ENCODE measurements at regions not wholly inside any gene's neighbourhood (a gene's known extent, or its start where the extent isn't known, plus 50 kb on each side); places are given as distances from the start of the nearest gene placed in this dataset.
"Not testable (repeated sequence)": the region's sequence is repeated elsewhere in the genome, so short reads cannot be mapped to it uniquely, and the experiment has no call there.

DNA sequence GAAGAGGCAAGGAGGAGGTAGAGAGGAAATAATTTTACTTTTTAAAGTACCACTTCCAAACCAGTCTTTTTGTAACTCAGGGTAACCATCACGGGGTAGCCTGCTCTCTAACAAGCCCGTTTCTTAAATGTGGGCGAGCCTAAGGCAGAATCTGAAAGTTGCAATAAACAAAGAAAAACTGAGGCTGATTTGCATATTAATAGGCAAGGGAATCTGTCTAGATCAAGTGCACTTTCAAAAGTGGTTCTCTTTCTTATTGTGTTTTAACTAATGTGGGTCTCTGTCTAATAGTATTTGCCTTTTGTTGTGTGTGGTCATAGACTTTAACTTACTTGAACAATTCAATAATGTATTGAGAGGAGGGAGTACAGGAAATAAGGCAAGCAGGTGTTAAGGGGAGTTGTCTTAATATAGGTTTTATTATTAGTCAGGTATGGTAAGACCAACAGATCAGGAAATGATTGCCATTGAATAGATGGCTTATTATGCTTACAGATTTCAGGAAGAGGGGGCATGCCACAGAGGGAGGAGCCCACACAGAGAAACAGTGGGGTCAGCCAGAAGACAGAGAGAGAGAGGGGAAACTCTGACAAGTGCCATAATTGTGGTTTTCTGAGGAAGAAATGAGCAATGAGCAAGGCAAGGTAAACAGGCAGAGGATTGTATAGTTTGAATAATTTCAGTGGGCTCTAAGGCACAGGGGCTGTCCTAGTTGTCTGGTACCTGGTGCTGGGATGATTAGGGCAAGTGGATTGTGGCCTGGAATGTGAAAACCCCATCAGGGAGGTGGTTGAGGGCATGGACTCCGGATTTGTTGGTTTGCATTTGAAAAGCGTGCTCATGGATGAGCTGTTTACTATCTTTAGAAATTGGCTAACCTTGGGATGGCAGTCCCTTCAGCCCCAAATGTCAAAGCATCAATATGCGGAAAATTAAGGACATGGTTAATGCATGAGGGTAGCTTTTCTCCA lies 237.2 kb downstream of the TOX3 start:
- DNase-seq (ENCODE audit: low read depth in 2 of 3, low spot score in 2 of 3): no peak

- DNase-seq (ENCODE audit: low read depth in 2 of 3, low spot score in 2 of 3): no peak
Measured at GRCh38 chr16:52308051-52308450, 238.9 kb downstream of the TOX3 start.

DNA sequence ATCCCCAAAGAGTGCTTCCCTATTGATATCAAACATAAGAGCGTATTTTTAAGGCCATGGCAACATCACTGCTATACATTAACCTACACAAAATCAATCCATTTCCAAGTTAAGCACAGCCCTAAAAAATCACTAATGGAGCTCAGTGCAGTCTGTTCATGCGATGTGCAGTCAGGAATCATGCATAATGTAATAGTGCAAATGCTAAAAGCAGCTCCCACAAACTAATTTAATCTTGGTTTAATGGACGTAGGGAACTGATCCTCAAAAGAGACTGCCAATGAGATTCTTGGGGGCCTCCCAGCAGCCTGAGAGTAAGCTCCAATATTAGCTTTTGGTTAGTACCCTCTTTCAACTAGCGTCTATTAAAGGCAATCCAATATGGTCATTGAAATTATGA lies 245.9 kb downstream of the TOX3 start:
- no peak for DNase-seq (ENCODE audit: low read depth in 2 of 3, low spot score in 2 of 3)

GRCh38 chr16:52298769-52299168 lies 248.2 kb downstream of the TOX3 start:
- no peak for DNase-seq (ENCODE audit: low read depth in 2 of 3, low spot score in 2 of 3)

DNA sequence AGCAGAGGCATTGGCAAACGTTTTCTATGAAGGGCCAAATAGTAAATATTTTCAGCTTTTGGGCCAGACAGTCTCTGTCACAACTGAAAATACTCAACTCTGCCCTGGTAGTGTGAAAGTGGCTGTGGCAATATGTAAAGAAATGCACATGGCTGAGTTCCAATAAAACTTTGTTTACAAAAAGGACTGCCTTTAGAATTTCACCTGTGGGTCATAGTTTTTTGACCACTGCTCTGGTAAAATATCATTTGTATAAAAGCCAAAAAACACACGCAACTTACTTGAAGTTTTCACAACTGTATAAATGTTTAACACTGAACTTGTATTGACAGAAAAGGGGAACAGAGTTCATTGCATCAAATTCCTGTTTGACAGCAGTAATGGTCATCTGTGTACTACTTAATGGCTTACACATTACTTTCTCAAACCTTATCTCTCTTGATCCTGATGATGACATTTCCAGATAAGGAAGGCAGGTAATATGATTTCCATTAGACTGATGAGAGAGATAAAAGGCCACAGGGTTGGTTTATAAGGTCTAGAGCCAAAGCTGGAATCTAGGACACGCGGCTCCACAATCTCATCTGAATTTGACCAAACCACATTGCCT lies 250.1 kb downstream of the TOX3 start:
- not testable (repeated sequence) for DNase-seq (ENCODE audit: low read depth in 2 of 3, low spot score in 2 of 3)

DNA sequence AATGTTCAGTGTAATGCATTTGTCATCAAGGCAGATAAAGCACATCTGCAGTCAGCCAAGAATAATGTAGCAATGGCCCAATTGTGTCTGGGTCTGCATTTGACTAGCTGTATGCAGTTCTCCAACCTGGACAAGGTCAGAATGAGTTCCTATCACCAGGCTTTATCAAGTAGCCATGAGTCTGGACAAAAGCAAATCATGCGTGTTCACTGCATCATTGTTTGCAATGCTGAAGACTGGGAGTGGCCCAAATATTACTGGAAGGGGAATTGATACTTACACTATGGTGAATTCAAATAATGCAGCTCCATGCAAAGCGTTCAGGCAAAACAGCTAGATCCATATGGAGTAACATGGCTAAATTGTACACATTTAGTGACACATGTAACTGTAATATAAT lies 250.9 kb downstream of the TOX3 start:
- DNase-seq (ENCODE audit: low read depth in 2 of 3, low spot score in 2 of 3): no peak

DNA sequence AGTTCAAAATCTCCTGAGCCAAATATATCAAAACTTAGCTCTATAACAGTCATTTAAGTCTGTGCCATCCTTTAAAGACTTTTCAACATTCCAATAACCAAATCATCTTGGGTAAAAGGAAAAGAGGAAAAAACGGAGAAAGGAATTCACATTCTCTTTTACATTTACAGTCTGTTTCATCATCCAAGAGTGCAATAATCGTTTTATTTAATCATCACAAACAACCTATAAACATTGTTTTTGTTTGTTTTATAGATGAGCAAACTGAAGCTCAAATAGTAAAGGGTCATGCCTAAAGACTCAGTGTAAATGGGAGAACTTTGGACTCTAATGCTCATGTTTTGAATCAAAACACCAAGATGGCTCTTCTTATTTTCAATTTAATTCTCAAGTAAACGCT lies 252.3 kb downstream of the TOX3 start:
- DNase-seq (ENCODE audit: low read depth in 2 of 3, low spot score in 2 of 3): no peak

DNA sequence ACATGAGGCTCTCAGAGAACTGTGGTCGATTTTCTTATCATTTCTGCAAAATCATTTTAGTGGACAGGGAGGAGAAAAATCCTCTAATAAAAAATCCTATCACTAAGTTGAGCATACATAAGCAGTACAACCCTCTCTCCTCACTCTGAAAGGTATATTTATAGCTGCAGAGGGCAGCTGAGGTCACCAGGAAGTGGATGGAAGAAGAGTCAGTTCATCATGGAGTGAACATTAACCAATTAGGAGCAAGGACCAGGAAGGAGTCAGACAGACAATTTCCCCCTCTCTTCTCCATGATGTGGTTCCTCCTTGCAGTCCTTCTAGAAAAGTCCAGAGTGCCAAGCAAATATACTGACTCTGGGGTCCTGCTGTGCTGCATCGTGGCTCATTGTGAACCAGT lies 253.7 kb downstream of the TOX3 start:
- no peak for DNase-seq (ENCODE audit: low read depth in 2 of 3, low spot score in 2 of 3)

GRCh38 chr16:52283584-52284375 lies 263.2 kb downstream of the TOX3 start:
- DNase-seq (ENCODE audit: low read depth in 2 of 3, low spot score in 2 of 3): no peak

DNA sequence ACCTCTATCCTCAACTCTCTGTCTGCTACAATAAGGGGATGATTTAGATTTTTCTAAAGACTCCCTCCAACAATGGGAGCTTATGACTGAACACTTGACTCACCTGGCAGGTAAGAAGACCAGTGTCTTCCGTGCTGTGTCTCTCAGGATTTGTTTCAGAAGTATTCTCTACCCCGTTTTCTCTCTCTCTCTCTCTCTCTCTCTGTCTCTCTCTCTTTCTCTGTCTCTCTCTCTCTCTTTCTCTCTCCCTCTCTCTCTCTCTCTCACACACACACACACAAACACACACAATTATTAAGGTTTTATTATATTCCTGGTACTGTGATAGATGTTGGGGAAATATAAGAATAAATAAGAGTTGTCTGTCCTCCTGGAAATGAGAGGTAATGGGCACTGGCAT lies 263.9 kb downstream of the TOX3 start:
- no peak for DNase-seq (ENCODE audit: low read depth in 2 of 3, low spot score in 2 of 3)

DNA sequence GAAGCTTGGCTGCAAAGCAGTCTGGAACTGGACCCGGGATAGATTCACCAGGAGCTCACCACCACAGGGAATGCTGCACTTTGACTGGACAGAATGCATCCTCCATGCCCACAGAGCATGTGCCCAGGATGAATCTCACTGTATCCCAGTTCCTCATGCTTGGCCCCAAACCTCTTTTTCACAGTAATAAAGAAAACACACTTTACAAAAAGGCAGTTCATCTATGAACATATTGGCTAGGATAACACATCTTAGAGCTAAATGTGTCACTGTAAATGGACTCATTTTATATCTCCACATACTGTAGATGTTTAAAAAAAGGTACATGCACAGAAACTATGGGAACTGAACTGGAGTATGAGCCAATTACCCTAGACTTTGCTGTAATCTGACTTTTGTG lies 266.9 kb downstream of the TOX3 start:
- DNase-seq (ENCODE audit: low read depth in 2 of 3, low spot score in 2 of 3): no peak

DNA sequence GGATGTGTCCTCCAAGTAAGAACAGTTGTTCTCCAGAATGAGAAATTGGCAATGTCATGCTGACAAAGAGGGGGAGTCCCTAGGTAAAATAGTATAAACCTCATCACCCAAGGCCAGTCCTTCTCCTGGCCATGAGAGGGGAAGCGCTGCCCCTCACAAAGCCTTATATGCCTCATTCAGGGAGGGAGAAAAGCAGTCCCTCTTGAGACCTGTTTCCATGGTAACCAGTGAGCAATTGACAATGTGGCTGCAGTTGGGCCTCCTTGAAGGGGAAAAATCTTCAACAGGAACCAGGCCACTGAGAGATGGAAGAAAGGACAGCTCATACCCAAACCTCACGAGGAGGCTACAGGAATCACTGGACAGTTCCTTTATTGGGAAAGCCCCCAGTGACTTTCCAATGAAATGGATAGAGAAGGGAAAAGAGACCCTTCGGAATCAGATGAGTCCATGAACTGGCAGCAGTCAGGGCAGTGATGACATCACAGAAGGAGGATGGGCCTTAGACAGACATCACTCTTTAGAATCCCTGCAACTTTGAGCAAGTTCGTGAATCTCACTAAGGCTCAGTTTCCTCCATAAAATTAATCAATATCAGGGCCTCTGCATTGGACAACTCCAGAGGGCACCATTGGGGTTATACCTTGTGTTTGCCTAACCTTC lies 275.7 kb downstream of the TOX3 start:
- no peak for DNase-seq (ENCODE audit: low read depth in 2 of 3, low spot score in 2 of 3)

DNA sequence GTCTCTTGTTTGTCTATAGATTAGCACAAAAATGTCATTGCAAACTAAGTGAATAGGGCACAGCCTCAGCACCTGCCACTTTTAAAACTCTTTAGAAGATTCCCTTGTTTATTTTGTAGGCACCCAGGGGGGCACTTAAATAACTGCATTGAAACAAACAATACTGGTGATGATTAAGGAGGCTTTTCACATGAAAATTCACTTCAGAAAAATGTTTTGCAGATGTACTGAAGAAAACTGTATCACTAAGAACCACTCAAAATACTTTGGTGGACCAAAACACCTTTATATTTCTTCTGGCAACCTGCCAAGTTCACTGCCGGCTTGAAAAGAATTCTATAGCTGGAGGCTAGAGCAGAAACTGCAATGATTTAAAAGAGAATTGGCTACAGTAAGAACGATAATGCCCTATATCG lies 281.5 kb downstream of the TOX3 start:
- DNase-seq (ENCODE audit: low read depth in 2 of 3, low spot score in 2 of 3): no peak

GRCh38 chr16:52257534-52257933 lies 289.4 kb downstream of the TOX3 start:
- no peak for DNase-seq (ENCODE audit: low read depth in 2 of 3, low spot score in 2 of 3)

DNA sequence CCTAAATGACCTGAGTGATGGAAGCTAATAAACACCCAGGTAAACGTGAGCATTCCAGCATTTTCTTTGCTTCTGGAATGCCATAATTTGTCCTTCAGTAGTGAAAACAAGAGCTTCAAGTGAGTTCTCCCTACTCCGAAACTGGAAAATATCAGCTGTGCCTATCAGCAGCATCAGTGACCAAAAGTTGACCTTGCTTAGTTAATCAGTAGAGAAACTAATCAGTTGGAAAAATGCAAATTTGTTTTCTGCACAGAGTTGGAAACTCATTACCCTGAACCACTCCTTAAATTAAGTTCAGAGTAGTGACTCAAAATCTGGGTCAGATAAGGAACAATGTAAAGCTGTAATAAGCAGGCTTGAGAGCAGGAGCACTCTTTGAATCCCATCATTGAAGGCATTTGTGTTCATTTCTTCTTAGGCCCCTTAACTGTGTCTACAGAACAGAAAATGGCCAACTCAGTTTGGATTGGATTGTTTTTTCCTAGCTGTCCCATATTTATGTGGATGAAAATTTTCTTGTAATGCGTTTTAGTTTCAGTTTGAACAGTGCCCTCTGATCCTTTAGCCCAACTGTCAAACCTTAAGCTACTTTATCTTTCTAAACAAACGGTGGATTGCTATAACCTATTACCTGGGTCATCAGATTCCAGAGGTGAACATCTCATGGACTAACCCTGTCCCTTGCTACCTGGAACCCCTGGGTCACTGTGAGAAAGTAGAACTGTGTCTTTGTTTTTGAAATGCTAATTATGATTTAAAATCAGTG lies 290.4 kb downstream of the TOX3 start:
- no peak for DNase-seq (ENCODE audit: low read depth in 2 of 3, low spot score in 2 of 3)

DNA sequence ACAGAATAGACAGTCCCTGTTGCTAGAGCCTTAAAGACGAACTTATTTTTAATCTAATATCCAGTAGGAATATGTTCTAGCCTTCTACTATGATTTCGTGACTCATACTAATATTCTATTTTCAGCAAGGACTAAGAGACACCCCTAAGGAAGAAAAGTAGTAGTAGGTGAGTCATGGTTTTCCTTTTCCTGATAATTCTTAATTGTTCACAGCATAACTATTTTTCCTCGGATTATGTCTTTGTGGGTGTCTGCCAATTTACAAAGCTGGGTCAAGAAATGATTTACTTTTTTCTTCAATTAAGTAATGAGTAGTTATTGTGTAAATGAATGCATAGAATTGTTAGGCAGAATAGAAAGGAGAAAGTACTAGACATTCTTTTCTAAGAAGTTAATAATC lies 292.2 kb downstream of the TOX3 start:
- no peak for DNase-seq (ENCODE audit: low read depth in 2 of 3, low spot score in 2 of 3)

- DNase-seq (ENCODE audit: low read depth in 2 of 3, low spot score in 2 of 3): no peak
Measured at GRCh38 chr16:52252680-52253079, 294.3 kb downstream of the TOX3 start.

DNA sequence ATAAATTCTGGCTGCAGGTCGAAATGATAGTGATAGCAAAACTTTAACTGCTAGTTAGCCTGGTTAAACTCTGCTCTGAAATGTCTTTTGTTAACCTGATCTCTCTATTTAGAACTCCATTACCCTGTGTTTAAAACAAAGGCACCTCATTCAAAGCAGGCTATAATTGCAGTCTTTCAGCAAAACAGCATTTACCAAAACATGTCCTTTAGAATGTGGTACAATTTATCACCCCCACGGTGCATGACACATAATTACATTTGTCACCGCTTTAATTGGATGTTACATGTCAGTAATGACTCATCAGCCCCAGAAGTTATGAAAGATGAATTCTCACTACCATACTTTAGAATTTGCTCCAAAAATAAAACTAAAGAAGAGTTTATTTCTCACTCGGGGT lies 295.4 kb downstream of the TOX3 start:
- no peak for DNase-seq (ENCODE audit: low read depth in 2 of 3, low spot score in 2 of 3)

- DNase-seq (ENCODE audit: low read depth in 2 of 3, low spot score in 2 of 3): no peak
Measured at GRCh38 chr16:52247737-52248136, 299.2 kb downstream of the TOX3 start.

DNA sequence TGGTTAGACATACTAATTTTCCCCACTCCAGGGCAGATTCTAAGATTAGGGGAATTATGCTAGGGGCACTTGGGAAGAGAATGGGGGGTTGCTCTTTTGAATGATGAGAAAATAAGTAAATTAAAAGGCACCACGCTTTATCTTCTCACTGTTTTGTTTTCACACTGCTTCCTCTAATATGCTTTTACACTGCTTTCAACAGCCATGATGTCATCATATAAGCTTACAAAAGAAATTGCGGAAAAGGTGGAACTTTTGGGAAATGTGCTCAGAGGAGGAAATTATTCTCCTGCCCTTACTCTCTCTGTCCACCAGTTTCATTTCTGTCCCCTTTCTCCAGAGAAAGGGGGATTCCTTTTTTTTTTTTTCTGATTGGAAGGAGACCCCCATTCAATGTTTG lies 308.2 kb downstream of the TOX3 start:
- no peak for DNase-seq (ENCODE audit: low read depth in 2 of 3, low spot score in 2 of 3)
